HG03196 (cell line): ENCODE measurements at regions not wholly inside any gene's neighbourhood (a gene's known extent, or its start where the extent isn't known, plus 50 kb on each side); places are given as distances from the start of the nearest gene placed in this dataset.

ENCODE experiments used
- ATAC-seq: cut with Tn5 transposase; IDR thresholded peaks from one replicate; pipeline ENCODE4 v1.9.1; 2021; ENCODE audit not compliant: unreplicated experiment

DNA sequence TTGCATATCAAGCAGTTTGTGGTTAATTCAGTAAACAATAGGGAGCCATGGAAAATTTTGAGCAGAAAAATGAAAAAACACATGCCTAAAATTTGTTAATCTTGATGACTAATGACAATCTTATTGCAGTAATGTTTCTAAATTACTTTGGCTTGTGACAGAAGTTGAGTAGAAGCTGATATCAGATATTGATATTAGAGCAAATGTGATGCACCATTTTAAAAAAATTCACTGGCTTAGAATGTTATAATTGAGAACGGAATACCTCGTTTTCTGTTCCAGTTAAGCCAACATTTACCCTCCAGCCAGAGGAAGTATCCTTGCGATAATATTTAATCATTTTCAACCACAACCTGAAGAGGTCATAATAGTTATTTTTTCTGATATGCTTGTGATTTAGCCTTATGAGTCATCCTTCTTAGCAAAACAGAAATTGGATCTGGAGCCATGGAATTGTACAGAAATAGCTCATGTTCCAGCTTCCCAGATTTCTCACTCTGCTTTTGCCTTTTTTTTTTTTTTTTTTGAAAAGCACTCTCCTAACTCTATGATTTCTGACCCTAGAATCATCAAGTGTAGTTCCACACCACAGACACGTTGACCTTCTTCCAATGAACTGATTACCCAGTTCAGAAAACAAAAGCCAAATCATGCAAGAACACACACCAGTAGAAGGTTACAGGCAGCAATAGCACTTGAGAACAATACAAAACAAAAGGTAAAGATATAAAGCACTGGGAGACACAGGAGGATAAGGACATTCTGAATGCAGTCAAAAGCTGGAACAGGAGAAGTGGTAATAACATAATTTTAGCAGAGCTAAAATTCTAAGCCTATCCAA lies 96.8 kb upstream of the PHYHIPL start:
- ATAC-seq, result no peak

DNA sequence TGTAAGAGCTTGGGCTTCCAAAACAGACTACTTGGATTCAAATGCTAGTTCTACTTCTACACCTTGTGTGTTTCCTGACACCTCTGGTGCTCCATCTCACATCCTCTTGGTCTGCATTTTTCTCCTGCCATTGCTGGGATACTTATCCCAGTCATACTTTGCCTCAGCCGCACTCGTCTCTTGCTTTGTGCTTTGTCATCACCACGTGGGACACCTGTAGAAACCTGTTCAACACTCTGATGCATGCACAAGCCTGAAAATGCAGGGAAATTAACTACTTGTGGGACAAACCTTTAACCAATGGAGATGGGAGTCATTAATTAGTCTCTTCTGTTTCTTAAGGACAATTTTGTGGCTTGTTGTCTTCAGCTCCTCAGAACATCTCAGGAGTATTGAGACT lies 94.2 kb upstream of the PHYHIPL start:
- ATAC-seq, result no peak

DNA sequence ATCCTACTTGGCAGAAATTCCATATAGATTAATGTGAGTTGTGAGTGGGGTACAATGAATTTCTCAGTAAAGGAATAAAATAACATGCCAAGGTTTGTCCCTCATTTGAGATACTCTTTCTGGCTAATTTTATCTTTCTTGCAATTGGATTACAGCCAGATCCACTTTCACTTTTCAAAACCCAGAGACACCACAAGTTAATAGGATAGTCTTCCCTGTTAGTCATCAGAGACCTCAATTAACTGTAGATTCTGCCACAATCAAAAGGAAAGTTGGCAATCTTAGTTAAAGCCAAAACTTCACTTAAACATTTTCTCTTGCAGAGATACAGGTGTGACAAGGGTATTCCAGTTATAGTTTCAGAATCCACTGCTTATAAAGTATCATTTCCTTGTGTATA lies 91.4 kb upstream of the PHYHIPL start:
- no peak for ATAC-seq

DNA sequence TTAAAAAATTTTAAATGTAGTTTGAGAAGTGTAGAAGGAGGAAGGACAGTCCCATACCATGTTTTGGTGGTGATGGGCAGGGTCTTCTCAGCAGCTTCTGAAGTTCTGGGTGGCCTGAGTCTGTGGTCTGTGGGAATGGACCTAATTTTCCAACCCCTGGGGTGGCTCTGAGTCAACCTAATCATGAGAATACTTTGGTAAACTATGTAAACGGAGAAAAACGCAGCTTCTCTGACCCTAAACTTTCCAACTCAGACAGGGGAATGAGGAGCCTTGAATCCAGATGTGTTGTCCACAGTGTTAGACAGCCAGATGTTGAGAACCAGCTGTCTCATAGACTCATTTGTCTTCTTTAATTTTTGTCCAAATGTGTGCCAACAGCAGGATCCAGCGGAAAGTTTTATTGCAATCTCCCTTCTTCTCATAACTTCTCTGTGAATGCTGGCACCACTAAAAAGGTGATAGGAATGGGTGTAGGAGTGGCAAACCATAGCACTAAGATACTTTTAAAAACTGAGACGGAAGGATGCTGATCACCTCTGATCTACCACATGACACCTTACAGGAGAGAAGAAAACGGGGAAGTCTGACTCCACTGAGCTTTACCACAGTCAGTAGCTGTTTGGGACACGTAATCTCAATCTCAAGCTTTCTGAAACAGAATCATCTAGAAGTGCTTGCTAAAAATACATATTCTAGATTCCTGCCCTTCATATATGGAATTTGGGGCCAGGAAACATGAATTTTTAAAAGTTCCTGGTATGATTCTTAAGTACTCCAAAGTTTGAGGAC lies 90.5 kb upstream of the PHYHIPL start:
- ATAC-seq, result no peak

DNA sequence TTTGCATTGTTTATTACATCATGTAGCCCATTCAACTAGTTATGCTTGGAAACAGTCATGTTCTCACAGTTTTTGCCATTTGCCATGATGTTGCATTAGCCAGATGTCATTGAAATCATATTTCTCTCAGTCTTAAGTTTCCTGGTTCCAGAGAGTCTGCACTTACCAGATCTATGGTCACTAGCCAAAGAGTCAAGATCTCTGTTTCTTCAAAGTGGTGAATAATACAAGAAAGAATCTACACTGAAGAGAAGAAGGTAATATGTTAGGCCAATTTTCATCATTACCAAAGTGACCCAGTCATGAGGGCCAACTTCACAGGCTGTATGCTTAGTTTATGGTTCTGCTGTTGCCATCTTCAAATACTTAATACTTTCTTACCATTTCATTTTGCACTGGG lies 89.0 kb upstream of the PHYHIPL start:
- ATAC-seq, result no peak

DNA sequence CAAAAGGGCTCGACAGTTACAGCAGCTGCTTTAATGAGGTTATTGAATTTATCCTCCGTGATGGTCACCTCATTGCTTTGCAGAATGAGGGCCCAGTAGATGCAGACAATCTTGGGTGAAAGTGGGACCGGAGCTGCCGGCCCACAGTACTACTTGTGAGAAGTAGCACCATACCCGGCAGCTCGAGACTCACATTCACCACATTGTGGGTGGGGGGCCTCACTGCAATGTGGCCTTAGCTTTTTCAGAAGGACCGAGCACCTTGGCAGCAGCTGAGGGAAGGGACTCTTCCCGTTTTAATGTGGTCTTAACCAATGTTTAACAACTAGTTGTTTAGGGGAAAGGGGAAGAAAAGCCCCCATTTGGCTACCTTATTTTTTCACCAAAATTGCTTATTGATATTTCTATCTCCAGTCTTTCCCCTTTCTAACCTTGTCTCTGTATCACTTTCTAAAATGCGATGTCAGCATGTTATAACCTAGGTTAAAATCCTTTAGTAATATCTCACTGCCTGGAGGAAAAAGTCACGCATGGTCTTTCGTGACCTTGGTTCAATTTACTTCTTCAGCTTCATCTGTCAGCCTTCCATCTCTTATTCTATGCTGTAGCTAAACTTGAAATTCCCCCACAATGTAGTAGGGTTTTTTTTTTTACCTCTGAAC lies 87.4 kb upstream of the PHYHIPL start:
- ATAC-seq, result no peak

DNA sequence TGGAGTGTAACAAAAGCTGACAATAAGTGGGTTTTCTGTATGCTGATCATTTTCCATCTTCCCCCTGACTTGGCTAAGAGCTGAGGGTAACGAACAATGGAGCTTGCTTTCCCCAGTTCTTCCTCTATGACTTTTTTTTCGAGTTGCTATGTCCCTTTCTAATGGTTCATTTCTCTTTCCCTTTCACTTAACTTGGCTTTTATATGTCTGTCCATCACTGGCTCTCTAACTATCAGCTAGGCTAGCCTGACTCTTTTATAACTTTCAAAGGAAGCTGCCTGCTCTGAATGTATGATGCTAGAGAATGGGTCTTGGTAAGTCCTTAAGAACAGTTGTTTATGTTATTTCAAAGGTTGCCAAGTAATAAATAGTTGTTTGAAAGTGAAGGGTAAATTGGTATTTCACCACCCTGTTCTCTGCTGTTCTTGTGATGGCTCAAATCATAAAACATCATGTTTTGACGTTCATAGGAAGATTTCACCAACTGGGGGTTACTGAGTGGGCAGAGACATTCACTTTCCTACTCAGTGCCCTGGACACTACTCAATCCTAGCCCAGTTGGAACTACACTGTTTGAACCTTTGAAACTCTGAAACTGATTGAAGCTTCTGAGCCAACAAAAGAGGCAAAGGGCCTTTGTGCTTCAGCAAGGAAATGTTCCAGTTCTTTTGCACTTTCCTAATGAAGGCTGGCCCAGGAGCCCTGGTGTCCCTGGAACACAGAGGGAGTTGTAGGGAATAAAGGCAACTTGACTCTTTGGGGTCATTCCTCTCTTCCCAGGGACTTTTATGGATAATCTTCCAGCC lies 85.4 kb upstream of the PHYHIPL start:
- ATAC-seq, result no peak

DNA sequence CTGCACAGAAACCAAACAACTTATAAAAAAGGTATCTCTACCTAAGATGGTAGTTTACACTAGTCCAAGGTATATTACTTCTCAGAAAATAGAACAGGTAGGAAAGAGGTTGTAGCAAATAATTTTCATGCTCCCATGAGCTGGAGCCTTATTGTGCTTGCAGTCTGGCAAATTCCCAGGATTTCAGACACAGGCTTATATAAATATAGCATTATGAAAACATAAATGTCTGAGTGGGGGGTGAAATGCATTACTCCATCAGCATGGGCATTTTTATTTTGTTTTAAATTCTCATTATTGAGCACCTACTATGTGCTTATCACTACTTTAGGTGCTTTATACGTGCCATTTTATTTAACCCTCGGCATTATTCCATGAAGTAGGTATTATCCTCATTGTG lies 83.0 kb upstream of the PHYHIPL start:
- ATAC-seq, result no peak

DNA sequence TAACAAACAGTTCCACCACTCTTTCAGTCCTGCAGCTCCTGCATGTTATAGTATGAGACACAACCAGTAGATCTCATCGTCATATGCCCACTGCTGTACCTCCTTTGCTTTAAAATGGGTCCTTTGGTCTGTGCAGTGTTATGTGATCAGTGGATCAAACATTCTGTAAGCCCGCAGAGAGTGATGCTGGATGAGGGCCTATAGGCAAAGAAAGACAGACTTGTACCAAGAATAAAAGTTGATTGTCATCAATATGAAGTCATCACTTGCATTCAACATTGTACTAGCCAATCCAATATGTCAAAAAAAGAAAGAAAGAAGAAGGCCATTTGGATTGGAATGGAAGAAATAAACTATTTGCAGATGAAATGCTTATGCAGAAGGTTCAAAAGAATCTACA lies 79.8 kb upstream of the PHYHIPL start:
- ATAC-seq, result no peak

DNA sequence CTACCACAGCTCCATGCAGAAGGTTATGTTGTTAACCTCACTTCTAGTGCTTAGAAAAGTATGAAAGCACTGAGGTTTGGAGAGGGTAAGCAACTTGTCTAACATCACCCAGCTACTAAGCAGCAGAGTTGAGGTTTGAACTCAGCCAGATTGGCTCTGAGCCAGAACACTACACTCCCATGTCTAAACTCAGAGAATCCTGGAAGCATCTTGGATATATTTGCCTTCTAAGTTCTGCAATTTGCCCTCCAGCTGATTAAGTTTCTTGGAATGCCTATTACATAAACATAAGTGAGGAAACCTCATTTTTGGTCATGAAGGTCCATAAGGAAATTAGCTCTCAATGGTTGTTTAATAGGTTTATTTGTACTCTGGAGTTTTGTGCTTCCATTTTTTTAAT lies 78.1 kb upstream of the PHYHIPL start:
- ATAC-seq, result no peak

DNA sequence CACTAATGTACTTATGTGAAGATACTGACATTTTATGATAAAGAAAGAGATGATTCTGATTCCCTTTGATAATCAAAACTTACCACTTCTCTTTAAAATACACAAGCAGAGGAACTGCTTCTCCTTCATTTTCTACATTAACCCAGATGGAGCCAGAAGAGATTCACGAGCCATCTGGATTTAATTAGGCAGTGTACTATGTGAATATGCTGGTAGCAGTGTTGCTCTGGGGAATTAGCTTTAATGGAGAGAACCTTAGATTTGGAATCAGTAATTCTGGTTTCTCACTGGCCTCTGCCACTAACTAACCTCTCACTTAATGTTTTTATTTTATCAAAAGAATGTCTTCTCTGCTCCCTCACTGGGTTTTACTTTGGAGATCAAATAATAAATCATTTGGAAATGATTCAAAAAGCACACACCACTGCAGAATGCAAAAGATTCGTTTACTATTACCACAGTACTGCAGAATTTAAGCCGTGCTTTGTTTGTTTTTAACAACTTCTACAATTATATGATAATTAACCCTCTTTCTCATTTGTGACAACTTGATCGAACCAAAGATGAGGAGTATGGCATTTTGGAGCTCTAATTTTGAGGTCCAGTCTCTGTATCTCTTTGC lies 77.5 kb upstream of the PHYHIPL start:
- ATAC-seq, result no peak

DNA sequence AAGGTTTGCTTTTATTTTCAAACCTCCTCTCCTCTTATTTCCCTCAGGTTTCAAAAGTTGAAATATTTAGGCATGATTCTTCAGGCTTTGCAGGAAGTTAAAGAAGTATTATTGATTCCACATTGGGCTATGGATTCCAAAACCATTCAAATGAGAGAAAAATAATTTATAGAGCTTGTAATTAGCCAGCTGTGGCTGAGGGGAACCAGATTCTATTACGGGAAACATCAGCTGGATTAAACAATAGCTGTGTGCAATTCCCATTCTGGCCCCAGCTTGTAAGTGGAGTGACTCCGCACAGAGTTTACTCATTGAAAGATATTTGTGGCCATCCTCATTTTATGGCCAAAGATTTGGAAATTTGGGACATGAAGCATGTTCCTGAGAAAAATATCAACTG lies 77.0 kb upstream of the PHYHIPL start:
- ATAC-seq, result no peak

DNA sequence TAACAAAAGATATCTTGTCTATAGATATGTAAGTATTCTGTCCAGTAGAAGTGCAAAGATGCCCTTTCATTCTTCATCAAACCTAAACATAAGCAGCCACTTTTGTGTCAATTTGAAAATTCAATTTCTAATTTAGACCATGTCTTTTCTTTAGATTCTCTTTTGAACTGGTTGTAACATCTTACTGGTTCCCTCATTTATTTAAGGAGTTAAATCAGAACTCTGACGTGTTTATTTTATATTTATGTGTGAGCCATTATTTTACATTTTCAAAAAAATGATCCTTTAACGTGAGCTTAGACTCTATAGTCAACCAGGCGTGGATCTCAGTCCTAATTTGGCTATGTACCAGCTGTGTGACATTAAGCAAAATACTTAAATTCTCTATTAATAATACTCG lies 74.0 kb upstream of the PHYHIPL start:
- ATAC-seq, result no peak

DNA sequence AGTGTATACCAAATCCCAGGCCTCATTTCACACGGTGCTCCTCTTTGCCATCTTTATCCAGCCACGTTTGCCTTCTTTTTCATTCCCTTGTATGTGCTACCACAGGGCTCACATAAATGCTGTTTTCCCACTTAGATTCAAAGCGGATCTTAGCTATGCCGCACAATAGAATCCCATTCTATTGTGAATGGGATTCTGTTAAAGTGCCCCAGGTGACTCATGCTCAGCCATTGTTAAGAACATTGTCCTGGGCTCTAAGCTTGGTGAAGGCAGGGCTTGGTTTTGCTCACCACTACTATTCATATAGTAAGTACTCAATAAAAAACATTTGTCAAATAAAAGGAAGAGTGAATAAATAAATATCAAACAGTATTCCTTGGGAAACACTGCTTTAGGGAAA lies 72.3 kb upstream of the PHYHIPL start:
- ATAC-seq, result no peak

DNA sequence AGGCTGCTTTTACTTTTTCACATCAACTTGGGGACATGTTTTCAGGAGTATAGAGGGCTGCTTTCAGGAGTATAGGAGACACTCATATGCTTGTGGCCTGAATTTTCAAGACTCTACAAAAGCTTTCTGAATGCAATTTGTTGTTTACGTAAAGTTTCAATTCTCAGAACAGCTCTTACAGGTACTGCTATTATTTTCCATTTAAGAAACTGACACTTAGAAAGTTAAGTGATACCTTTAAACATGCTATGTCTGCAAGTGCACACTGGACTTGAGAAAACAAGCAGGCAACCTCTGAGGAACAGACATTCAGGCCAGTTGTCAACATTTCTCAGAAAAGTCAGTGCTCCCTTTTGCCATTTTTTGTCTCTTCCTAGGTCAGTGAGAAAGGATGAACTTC lies 70.0 kb upstream of the PHYHIPL start:
- ATAC-seq, result no peak

DNA sequence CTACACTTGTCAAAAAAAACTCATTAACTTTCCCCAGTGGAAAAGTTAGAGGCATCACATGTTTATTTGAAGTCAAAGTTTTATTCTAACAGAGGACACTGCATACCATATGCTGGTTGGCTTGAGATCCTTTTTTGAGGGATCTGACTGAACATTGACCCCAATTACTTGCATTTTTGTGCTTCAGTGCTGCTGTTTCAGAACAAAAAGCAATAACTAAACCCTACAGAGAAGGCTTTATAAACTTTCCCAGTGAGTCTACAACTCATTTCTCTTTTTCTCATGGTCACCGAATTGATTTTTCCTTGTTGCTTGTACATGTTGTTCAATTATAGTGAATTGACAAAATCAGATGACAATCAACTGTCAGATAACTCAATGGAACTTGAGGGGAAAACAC lies 69.3 kb upstream of the PHYHIPL start:
- ATAC-seq, result no peak

DNA sequence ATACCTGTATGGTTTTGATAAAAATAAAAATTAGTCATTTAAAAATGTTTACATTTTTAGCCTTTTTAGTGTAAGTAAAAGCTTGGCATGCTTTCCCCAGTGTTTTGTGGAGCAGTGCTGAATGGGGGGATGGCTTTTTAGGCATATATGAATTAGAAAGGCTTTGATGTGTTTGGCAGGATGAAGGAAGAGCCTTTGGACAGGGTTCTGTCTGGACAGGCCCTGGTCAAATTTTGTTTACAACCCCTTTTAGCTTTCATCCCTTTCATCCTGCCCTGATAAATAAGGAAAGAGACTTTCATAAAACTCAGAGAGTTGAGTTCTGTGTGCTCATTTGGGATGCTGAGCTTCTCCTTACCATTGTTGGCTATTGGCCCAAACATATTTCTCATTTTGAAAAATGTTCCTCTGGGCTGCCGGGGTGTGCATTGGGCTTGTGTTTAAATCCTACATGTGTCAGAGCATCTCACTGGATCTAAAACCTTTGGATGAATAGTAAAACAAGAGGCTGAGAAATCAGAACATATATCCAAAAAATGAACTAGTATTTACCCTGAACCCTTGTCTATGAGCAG lies 68.1 kb upstream of the PHYHIPL start:
- no peak for ATAC-seq

DNA sequence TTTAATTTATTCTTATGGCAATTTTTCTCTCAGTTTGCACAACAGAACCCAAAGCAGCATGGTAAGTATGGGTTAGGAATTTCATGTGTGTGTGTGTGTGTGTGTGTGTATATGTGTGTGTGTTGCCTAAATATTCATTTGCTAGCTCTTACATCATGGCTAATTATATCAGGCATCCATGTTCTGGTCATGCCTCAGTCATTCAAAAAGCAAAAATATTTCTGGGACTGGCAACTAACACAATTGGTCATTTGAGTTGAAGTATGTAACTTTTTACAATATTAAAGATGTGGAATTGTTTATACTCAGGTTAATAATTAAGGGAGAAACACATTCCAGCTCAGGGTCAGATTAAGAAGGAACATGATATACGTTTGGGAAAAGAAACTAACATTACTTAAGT lies 67.6 kb upstream of the PHYHIPL start:
- no peak for ATAC-seq

DNA sequence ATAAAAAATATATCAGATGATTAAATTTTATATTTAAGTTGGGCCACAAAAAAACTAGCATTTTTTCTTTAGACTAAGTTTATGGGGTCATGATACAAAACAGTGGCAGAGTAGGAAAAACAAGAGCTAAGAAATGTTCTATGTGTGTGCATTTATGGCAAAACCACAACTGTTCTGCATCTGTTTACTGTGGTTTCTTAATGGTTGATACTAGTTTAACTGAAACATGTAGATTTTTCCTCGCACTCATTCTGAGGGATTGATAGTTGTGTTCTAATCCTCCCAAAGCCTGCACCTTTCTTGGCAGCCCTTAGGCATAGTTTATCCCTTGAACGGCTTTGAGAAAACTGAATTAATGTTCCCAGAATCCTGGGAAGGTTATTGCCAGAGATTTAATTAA lies 66.6 kb upstream of the PHYHIPL start:
- no peak for ATAC-seq

DNA sequence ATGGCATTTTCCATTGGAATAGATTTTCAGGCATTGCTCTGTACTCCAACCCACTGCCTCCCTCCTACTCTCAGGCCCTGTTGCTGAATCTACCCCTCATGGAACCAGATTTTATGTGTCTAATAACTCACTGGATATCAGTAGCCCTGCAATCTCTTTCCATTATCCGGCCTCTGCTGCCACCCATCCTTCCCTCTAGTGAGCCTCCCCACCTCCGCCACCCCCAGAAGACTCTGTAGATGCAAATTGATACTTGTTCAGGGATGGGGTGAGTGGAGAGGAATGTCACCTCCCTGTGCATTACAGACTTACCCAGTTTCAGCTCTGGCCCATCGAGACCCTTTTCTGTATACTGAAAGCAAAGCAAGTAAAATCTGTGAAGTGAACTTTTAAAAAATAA lies 52.3 kb upstream of the PHYHIPL start:
- ATAC-seq, result no peak
